Peyer's patch (tissue), 4 donors: ENCODE measurements at regions not wholly inside any gene's neighbourhood (a gene's known extent, or its start where the extent isn't known, plus 50 kb on each side); places are given as distances from the start of the nearest gene placed in this dataset.

Source experiments
- DNase-seq, 3 donors: peaks; one replicate each; pipeline ENCODE4 v3.0.0-alpha.2; 2017 to 2019
- H3K27ac ChIP-seq, 4 donors: fragments of 200-600 bp; sonication (generic); one replicate each; pipeline ENCODE4 v1.5.1; 2016 to 2019
- H3K27me3 ChIP-seq, 2 donors: fragments of 200-600 bp; sonication (generic); one replicate each; pipeline ENCODE4 v1.5.1; 2019
- H3K36me3 ChIP-seq, 3 donors: fragments of 200-600 bp; sonication (generic); one replicate each; pipeline ENCODE4 v1.5.1; 2016 to 2019
- H3K4me1 ChIP-seq, 4 donors: fragments of 200-600 bp; sonication (generic); one replicate each; pipeline ENCODE4 v1.5.1; 2016 to 2019
- H3K4me3 ChIP-seq, 4 donors: fragments of 200-600 bp; sonication (generic); 1 replicate in 3 of 4; 2 replicates in 1 of 4; pipeline ENCODE4 v1.5.1; 2016 to 2019; ENCODE audit warnings: mild to moderate bottlenecking in 1 of 4
- H3K9me3 ChIP-seq, 4 donors: fragments of 200-600 bp; sonication (generic); one replicate each; pipeline ENCODE4 v1.5.1; 2016 to 2019; ENCODE audit warnings: mild to moderate bottlenecking in 1 of 4
- POLR2A ChIP-seq, 2 donors: fragments of 450-650 bp; IDR thresholded peaks; one replicate each; pipeline ENCODE4 v1.5.1; 2017; ENCODE audit warnings: antibody characterized with exemption in 2 of 2, mild to moderate bottlenecking in 2 of 2, moderate library complexity in 2 of 2
- TF ChIP-seq, protein P1 (sequence below), 6 experiments: fragments of 450-650 bp in 4 of 6; fragments of 200-600 bp in 2 of 6; sonication (generic) in 1 of 6; IDR thresholded peaks; one replicate each; pipeline ENCODE4 v1.5.1; 2017 to 2019; ENCODE audit warnings: antibody characterized with exemption in 6 of 6, mild to moderate bottlenecking in 3 of 6, moderate library complexity in 1 of 6

GRCh38 chr12:89091293-89091841 lies 260.9 kb downstream of the DUSP6 start:
- no peak for DNase-seq

DNA sequence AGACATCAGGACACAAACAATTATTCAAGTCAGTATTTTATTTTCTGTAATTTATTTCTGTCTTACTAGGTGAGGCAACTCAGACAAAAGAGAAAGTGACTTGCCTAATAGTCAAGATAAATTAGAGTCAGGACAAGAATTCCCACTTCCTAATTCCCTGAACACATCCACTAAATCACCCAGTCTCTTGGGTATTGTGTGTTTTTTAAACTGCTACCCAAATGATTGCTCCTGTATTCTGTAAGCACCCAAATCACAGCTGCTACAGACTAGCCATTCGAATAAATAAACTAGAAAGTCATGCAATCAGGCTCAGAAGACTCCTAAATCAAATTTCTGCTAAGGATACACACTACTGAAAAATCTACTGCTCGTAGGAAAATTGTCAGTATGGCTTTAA lies 263.0 kb downstream of the DUSP6 start:
- DNase-seq: no peak
- Histone ChIP-seq H3K27ac (no peak overlapping the region), H3K4me3 (no peak overlapping the region), H3K27me3 (no peaks in the 10 kb centered on the region), H3K9me3 (peaks cover 0 to 10% (median 4%) of the 10 kb centered on the region in 4 donors), H3K36me3 (no peaks in the 10 kb centered on the region), H3K4me1 (no peaks in the 10 kb centered on the region)
- no peak for TF ChIP-seq POLR2A (IDR thresholded peaks at IDR 0.05)
- TF ChIP-seq, protein P1, sequence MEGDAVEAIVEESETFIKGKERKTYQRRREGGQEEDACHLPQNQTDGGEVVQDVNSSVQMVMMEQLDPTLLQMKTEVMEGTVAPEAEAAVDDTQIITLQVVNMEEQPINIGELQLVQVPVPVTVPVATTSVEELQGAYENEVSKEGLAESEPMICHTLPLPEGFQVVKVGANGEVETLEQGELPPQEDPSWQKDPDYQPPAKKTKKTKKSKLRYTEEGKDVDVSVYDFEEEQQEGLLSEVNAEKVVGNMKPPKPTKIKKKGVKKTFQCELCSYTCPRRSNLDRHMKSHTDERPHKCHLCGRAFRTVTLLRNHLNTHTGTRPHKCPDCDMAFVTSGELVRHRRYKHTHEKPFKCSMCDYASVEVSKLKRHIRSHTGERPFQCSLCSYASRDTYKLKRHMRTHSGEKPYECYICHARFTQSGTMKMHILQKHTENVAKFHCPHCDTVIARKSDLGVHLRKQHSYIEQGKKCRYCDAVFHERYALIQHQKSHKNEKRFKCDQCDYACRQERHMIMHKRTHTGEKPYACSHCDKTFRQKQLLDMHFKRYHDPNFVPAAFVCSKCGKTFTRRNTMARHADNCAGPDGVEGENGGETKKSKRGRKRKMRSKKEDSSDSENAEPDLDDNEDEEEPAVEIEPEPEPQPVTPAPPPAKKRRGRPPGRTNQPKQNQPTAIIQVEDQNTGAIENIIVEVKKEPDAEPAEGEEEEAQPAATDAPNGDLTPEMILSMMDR (IDR thresholded peaks at IDR 0.05): no peak

More at GRCh38 chr12:89091293-89091841, 260.9 kb downstream of the DUSP6 start:
- Histone ChIP-seq H3K4me3 (no peak overlapping the region), H3K9me3 (peaks cover 0 to 10% (median 4%) of the 10 kb centered on the region in 4 donors), H3K36me3 (no peaks in the 10 kb centered on the region), H3K27me3 (no peaks in the 10 kb centered on the region), H3K27ac (no peak overlapping the region), H3K4me1 (no peaks in the 10 kb centered on the region)
- TF ChIP-seq, protein P1 (IDR thresholded peaks at IDR 0.05): no peak
- TF ChIP-seq POLR2A (IDR thresholded peaks at IDR 0.05): no peak

- Histone ChIP-seq H3K36me3 (no peaks in the 10 kb centered on the region), H3K4me1 (no peaks in the 10 kb centered on the region), H3K27me3 (no peaks in the 10 kb centered on the region), H3K4me3 (no peak overlapping the region), H3K9me3 (peaks cover 0 to 10% (median 4%) of the 10 kb centered on the region in 4 donors), H3K27ac (no peak overlapping the region)
- TF ChIP-seq POLR2A (IDR thresholded peaks at IDR 0.05): no peak
- TF ChIP-seq, protein P1 (IDR thresholded peaks at IDR 0.05): no peak
- no peak for DNase-seq
Observed at GRCh38 chr12:89087876-89088275, 264.4 kb downstream of the DUSP6 start.

- TF ChIP-seq, protein P1 (IDR thresholded peaks at IDR 0.05): no peak
- no peak for TF ChIP-seq POLR2A (IDR thresholded peaks at IDR 0.05)
- no peak for DNase-seq
- Histone ChIP-seq H3K4me3 (no peak overlapping the region), H3K9me3 (peaks cover 0 to 10% (median 4%) of the 10 kb centered on the region in 4 donors), H3K4me1 (no peaks in the 10 kb centered on the region), H3K36me3 (no peaks in the 10 kb centered on the region), H3K27me3 (no peaks in the 10 kb centered on the region), H3K27ac (no peak overlapping the region)
Observed at GRCh38 chr12:89087149-89087825, 265.0 kb downstream of the DUSP6 start.

DNA sequence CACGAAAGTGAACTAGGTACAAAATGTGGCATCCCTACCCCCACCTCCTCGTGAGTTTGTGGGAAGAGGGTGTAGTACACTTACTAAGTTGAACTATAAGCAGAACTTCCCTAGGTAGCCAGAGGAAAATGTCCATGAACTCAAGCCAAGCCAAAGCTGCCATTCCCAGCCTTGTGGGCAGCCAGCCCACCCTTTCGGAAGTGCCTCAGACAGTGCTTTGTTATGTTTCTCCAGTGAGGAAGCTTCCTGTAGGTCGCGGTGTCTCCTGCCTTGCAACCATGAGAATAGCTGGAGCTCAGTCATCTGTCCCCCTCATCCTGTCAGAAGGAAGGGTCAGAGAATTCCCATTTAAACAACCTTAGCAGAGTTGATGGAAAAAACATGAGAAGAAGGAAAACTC lies 266.9 kb downstream of the DUSP6 start:
- no peaks in the 10 kb centered on the region for H3K4me1 ChIP-seq
- no peak overlapping the region for H3K27ac ChIP-seq
- H3K36me3 ChIP-seq: no peaks in the 10 kb centered on the region
- H3K9me3 ChIP-seq: no peaks in the 10 kb centered on the region
- H3K4me3 ChIP-seq: no peak overlapping the region
- no peaks in the 10 kb centered on the region for H3K27me3 ChIP-seq
- TF ChIP-seq POLR2A (IDR thresholded peaks at IDR 0.05): no peak
- TF ChIP-seq, protein P1 (IDR thresholded peaks at IDR 0.05): no peak
- DNase-seq: no peak
